ENCODE measurements at regions not wholly inside any gene's neighbourhood (a gene's known extent, or its start where the extent isn't known, plus 50 kb on each side); places are given as distances from the start of the nearest gene placed in this dataset.

- H3K4me1 Mint-ChIP-seq, result peaks cover 61% of the 10 kb centered on the region
- DNase-seq (no peak), ATAC-seq (ENCODE audit: low read depth) (peak; percentile 4)
- H3K27me3 Mint-ChIP-seq, result no peaks in the 10 kb centered on the region
- no peak for TF ChIP-seq CTCF (IDR thresholded peaks at IDR 0.05)
- POLR2A ChIA-PET, result interaction anchor here (0.5 to 5.0 kb wide), 8 partner anchors 18 to 171 kb away, joined by 3 to 187 read pairs (median 4); partner anchors contain the start of gene BCOR
- peaks cover 4% of the 10 kb centered on the region for H3K36me3 Mint-ChIP-seq (ENCODE audit: low read depth)
- CTCF ChIA-PET, result no interaction called here
- peak overlapping the region; percentile 88 for H3K4me3 Mint-ChIP-seq
- H3K9me3 Mint-ChIP-seq, result no peaks in the 10 kb centered on the region
- intact Hi-C loops (cut with micrococcal nuclease), result loop anchor here (1.0 to 5.0 kb wide), 7 partner anchors 22 to 910 kb away; partner anchors contain the start of gene USP9X
- H3K27ac Mint-ChIP-seq, result peak overlapping the region; percentile 98
Measured at GRCh38 chrX:40174854-40175510, 77.2 kb upstream of the BCOR start.

- ChIA-PET POLR2A (interaction anchor here (1.0 to 5.0 kb wide), 6 partner anchors 17 to 161 kb away, joined by 3 to 187 read pairs (median 6); partner anchors contain the start of gene BCOR), CTCF (no interaction called here)
- peaks cover 4% of the 10 kb centered on the region for H3K36me3 Mint-ChIP-seq (ENCODE audit: low read depth)
- peak overlapping the region; percentile 88 for H3K4me3 Mint-ChIP-seq
- TF ChIP-seq CTCF (IDR thresholded peaks at IDR 0.05), result no peak
- no peaks in the 10 kb centered on the region for H3K9me3 Mint-ChIP-seq
- H3K4me1 Mint-ChIP-seq, result peaks cover 63% of the 10 kb centered on the region
- intact Hi-C loops (cut with micrococcal nuclease), result loop anchor here (1.0 to 5.0 kb wide), 6 partner anchors 21 to 911 kb away; partner anchors contain the start of gene USP9X
- H3K27ac Mint-ChIP-seq, result peak overlapping the region; percentile 98
- no peaks in the 10 kb centered on the region for H3K27me3 Mint-ChIP-seq
- peak; percentile 30 for DNase-seq
- ATAC-seq (ENCODE audit: low read depth), result no peak
Measured at GRCh38 chrX:40174001-40174853, 76.5 kb upstream of the BCOR start.

GRCh38 chrX:40173143-40174000, 75.6 kb upstream of the BCOR start:
- CTCF ChIA-PET, result no interaction called here
- DNase-seq (no peak), ATAC-seq (ENCODE audit: low read depth) (no peak)
- Mint-ChIP-seq H3K9me3 (no peaks in the 10 kb centered on the region), H3K4me3 (peak overlapping the region; percentile 88), H3K4me1 (peaks cover 63% of the 10 kb centered on the region), H3K27me3 (no peaks in the 10 kb centered on the region), H3K36me3 (ENCODE audit: low read depth) (peaks cover 4% of the 10 kb centered on the region), H3K27ac (peak overlapping the region; percentile 98)
- intact Hi-C loops (cut with micrococcal nuclease), result loop anchor here (5.0 kb wide), 2 partner anchors 294 to 561 kb away; no protein-coding TSS in a partner anchor
- TF ChIP-seq CTCF (IDR thresholded peaks at IDR 0.05), result no peak
- POLR2A ChIA-PET, result interaction anchor here (1.1 to 8.0 kb wide), 7 partner anchors 21 to 1368 kb away, joined by 3 to 268 read pairs (median 8); partner anchors contain the start of gene BCOR

- Mint-ChIP-seq H3K9me3 (no peaks in the 10 kb centered on the region), H3K4me3 (peak overlapping the region; percentile 88), H3K36me3 (ENCODE audit: low read depth) (peaks cover 4% of the 10 kb centered on the region), H3K4me1 (peaks cover 64% of the 10 kb centered on the region), H3K27me3 (no peaks in the 10 kb centered on the region), H3K27ac (peak overlapping the region; percentile 98)
- DNase-seq (peak; percentile 26), ATAC-seq (ENCODE audit: low read depth) (no peak)
- intact Hi-C loops (cut with micrococcal nuclease), result loop anchor here (5.0 kb wide), 2 partner anchors 295 to 560 kb away; no protein-coding TSS in a partner anchor
- TF ChIP-seq CTCF (IDR thresholded peaks at IDR 0.05), result no peak
- CTCF ChIA-PET, result interaction anchor here (0.9 kb wide), 1 partner anchor 75 kb away, joined by 3 read pairs; the partner anchor contains the start of gene BCOR
- POLR2A ChIA-PET, result interaction anchor here (0.8 to 8.0 kb wide), 6 partner anchors 75 to 1368 kb away, joined by 3 to 268 read pairs (median 4); partner anchors contain the start of gene BCOR
Measured at GRCh38 chrX:40172401-40173142, 74.8 kb upstream of the BCOR start.

Data from activated B cell treated with CpG ODN at 0.5 μM for 24 hours (primary cell).